GM13976 (cell line): ENCODE measurements at regions not wholly inside any gene's neighbourhood (a gene's known extent, or its start where the extent isn't known, plus 50 kb on each side); places are given as distances from the start of the nearest gene placed in this dataset.

Source experiments
- DNase-seq: peaks from one replicate; pipeline ENCODE4 v3.0.0; 2012; ENCODE audit warnings: low spot score
- in situ Hi-C: fragments of 300-500 bp; cut with MboI; formaldehyde crosslinking; loops from one replicate; pipeline ENCODE4 v1.12.0; 2022; ENCODE audit warnings: low sequenced_read_pairs, mixed read lengths, inconsistent platforms; ENCODE audit not compliant: unreplicated experiment
- TF ChIP-seq, protein P1 (sequence below): IDR thresholded peaks from 2 replicates; pipeline ENCODE4 v1.5.1; 2012; ENCODE audit warnings: borderline replicate concordance, mild to moderate bottlenecking; ENCODE audit not compliant: insufficient read depth; ENCODE audit errors: extremely low read depth, missing control alignments, control extremely low read depth

DNA sequence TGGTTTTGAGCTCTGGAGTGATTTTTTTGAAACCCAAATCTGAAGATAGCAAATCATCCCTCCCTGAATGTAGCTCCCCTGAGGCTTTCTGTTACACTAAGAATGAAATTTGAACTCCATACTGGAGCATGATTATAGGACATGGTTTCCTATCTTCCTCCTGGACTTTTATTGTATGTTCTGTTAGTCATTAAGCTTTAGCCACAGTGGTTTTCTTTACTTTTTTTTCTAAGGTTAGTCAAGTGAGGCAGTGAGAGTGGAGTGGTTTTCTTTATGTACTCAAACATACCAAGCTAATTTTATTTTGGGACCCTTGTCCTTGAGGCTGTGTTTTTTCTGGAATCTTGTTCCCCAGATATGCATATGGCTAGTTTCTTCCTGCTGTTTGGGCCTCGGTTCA is 55.2 kb upstream of the FRMD4B start:
- DNase-seq = no peak
- TF ChIP-seq, protein P1, sequence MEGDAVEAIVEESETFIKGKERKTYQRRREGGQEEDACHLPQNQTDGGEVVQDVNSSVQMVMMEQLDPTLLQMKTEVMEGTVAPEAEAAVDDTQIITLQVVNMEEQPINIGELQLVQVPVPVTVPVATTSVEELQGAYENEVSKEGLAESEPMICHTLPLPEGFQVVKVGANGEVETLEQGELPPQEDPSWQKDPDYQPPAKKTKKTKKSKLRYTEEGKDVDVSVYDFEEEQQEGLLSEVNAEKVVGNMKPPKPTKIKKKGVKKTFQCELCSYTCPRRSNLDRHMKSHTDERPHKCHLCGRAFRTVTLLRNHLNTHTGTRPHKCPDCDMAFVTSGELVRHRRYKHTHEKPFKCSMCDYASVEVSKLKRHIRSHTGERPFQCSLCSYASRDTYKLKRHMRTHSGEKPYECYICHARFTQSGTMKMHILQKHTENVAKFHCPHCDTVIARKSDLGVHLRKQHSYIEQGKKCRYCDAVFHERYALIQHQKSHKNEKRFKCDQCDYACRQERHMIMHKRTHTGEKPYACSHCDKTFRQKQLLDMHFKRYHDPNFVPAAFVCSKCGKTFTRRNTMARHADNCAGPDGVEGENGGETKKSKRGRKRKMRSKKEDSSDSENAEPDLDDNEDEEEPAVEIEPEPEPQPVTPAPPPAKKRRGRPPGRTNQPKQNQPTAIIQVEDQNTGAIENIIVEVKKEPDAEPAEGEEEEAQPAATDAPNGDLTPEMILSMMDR = no peak
- in situ Hi-C loops = no loop called here

DNA sequence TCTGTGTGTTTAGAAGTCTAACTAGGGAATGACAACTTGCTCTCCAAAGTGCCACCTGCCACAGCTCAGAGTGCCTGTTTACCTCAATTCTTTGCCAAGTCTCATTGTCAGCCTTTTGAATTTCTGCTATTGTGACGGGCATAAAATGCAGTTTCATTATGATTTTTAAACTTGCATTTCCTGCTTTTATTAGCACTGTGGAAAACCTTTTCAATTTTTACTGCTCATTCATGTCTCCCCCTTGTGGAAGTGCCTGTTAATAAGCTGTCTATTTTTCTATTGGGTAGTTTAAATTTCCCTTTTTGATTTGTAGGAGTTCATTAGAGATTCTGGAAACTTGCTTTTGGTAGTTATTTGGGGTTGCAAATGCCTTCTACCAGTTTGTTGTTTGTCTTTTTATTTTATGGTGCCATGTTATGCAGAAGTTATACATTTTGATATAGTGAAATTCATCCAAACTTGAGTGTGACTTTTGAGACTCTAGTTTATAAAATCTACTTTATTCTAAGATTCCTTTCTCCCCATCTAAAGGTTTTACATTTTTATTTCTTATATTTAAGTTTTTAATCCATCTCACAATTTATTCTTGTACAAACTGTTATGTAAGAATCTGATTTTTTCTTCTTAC is 53.9 kb upstream of the FRMD4B start:
- TF ChIP-seq, protein P1 = peak; percentile 37
- in situ Hi-C loops = no loop called here
- DNase-seq = peak; percentile 20

- TF ChIP-seq, protein P1 = no peak
- no peak for DNase-seq
- in situ Hi-C loops = no loop called here
Measured at GRCh38 chr3:69438476-69438875, 52.6 kb upstream of the FRMD4B start.

DNA sequence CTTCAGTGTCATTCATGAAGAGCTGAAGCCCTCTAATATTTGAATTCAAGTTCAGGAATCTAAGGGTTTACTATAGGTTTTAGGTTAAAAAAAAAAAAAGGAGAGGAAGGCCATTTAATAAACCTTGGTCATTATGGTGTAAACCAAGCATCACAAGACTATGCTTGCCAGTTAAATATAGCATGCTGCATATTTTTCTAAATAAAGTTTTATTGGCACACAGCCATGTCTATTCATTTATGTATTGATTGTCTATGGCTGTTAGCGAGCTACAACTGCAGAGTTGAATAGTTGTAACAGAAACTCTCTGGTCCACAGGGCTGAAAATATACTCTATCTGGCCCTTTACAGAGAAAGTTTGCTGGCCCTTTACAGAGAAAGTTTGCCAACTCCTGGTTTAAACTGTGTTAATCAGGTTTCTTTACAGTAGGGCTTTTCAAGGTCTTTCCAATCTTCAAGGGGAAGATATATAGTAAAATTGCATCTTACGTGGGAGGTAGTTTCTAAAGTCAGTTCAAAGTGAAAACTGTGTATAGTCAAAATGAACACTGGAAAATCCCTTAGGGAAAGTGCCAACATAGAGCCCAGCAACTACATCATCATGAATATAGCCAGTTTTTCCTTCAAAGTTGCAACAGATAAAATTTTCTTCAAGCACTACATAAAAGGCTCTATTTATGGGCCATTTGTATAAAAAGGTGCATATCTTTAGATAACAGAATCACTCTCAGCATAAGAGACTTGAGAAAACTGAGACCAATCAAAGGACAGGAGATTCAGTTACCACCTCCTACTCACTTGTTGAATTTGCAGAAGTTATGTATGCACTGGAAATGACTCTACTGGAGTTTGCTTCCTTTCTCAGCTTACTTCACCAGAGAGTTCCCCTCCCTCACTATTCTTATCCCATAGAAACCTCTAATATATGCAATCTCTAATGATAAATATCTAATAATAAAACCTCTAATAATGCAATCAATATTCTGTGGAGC is 49.7 kb upstream of the FRMD4B start:
- in situ Hi-C loops = no loop called here
- DNase-seq = peak; percentile 45
- TF ChIP-seq, protein P1 = no peak
